ENCODE measurements at regions not wholly inside any gene's neighbourhood (a gene's known extent, or its start where the extent isn't known, plus 50 kb on each side); places are given as distances from the start of the nearest gene placed in this dataset.

DNA sequence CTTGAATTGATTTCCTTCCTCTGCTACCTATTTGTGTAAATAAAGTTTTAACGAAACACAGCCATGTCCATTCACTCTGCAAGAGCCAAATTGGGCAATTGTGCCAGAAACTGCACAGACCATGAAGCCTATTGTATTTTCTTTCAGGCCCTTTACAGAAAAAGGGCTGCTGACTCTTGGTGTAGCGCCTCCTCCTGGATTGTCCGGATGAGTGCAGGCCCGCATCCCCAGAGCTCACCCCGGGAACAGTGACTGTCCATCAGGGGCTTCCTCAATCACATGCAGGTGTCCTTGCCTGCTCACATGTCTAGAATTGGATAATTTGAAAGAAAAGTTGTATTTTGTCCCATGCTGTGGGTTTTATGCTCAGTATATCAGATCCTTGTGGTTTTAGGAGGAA is 1282.2 kb downstream of the AACS start:
- DNase-seq: no peak

DNA sequence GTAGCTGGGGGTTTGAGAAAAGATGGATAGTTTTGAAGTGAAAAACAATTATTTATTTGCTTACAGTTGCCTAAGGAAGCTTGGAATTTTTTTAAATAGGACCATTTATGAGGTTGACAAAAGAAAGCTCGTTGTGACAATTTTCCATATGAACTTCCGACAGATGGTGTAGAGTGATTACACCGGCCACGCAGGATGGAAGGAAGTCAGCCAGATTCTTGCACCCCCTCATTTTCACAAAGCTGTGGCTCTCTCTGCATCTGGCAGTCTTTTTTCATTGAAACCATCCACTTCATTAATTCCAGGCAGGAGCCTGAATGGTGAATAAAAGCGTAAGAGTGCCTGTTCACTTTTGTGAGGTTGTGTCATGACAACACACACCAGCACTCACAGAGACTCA is 1284.1 kb downstream of the AACS start:
- no peak for DNase-seq

DNA sequence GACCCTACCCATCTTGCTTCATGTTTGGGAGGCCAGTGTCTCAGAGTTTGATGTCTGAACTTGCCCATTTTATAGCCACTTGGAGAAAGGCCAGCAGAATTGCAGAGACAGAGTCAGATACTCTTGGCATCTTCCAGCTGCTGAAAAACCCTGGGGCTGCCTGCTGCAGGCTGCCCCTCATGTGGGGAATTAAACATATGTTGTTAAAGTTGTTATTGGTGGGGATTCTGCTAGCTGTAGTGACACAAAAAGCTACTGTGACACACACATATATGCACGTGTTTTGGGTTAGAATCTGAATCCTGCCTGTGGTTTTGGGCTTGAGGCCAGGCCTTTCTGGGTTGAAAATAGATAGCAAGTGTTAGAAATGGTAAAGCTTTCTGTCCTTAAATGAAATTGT is 1288.4 kb downstream of the AACS start:
- no peak for DNase-seq

DNA sequence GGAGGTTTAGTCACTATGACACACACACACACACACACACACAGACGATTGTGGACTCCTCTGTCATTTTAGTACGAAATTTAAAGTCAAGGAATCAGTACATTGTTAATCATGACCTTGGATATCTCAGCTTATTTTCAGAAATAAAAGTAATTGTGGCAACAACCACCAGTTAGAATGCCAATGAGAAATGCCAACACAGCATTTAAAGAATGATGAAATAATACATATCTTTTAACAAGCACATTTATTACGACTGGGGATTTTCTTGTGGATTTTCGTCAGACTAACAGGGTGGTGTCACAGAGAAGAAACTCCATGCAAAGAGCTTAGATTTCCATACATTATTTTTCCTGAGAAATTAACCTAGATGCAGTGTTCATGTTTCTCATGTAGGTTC is 1289.4 kb downstream of the AACS start:
- DNase-seq: no peak

DNA sequence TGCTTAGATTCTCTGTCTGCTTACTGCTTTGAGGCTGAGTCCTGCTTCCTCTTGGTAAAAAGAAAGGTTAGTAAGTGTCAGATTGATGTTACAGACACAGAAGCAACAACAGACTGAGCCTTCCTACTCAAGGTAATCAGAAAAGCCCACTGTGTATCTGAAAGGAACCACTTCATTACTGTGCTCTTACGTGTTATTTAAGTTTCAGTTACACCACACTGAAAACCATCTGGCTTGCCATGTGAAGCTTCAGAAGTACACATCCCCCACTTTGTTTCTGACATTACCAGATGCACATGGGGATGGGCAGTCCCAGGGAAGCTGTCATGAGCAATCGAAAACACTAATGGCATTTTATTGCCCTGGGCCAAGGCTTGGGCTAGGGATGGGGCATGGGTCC is 1290.1 kb downstream of the AACS start:
- no peak for DNase-seq

DNA sequence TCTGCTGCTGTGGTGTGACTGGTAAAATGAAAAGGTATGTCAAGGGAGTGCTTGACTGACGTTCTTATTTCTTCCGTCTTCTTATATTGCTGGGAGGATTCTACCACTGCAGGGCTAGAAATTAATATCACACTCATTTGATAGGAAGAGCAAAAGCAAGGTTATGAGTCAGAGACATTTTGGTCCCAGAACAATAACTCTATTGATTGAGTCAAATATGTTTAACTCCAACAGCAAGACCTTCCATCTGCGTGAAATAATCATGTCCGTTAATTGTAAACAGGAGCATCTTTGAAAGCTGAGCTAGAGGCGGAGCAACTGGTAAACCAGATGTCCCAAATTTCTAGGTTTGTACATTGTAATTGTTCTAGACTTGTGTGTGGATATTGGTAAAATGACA is 1293.6 kb downstream of the AACS start:
- DNase-seq: no peak

DNA sequence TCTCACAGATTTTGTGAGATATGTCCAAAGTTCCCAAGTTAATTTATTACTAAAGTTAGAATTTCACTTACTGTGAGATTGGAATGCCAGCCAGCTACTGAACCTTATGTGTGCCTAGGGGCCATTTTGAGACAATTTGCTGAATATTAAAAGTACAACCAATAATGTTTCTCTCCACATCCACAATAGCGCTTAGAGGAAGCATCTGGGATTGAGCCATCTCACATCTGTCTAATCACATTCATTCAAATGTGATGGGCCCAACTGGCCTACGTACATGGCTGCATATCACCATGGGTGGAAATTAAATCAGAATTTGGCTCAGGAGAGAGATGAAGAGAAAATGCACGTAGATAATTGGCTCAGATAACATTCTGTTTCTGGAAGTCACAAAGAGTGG is 1294.0 kb downstream of the AACS start:
- DNase-seq: no peak

- DNase-seq: no peak
These were observed 1296.6 kb downstream of the AACS start for GRCh38 chr12:126361804-126362203.

GRCh38 chr12:126362493-126362892 is 1297.3 kb downstream of the AACS start:
- no peak for DNase-seq

GRCh38 chr12:126362964-126363363 is 1297.7 kb downstream of the AACS start:
- no peak for DNase-seq

- DNase-seq: no peak
These were observed 1304.5 kb downstream of the AACS start for GRCh38 chr12:126369487-126370463.

GRCh38 chr12:126383506-126383905 is 1318.3 kb downstream of the AACS start:
- no peak for DNase-seq

GRCh38 chr12:126384026-126384564 is 1318.9 kb downstream of the AACS start:
- no peak for DNase-seq

DNA sequence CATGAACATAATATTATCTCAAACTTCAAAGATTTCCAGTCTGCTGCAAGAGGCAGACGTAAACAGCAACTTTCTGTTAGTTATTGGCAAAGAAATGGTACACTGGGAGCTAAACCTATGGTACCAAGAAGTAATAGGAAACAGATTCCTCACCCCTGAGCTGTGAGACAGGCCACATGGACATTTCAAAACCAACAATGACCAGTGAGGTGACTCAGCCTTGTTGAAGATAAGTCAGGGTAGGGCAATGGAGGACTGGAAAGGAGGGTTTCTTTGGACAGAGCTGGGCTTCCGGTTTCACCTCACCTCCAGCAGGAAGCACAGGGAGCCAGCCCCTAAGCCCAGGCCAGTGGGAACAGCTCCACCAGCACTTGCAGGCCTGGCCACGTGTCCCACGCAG is 1320.5 kb downstream of the AACS start:
- no peak for DNase-seq

DNA sequence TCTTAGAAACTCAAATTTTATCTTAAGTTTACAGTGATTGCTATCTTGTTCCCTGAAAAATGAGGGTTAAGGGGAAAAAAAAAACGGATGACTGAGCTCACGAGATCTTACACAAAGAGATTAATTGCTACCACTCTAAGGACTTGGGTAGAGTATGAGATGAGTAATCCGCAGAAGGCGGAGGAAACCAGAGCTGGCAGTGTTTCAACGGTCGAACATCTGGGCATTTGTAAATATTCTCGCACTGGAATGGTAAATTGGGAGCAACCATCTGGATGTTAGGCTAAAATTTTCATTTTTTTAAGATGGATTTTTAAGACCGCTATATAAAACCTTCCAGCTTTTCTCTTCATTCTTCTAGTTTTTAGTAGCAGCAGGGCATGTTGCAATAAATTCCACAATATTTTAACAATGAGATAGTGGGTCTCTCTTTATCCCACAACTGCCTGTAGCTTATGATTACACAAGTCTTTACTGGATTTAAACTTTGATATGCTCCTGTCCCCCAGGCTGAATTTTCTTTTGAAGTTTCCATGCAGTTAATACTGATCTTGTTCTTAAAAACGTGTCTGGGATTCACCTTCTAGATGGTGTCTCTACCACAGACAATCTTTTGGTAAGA is 1324.1 kb downstream of the AACS start:
- no peak for DNase-seq

DNA sequence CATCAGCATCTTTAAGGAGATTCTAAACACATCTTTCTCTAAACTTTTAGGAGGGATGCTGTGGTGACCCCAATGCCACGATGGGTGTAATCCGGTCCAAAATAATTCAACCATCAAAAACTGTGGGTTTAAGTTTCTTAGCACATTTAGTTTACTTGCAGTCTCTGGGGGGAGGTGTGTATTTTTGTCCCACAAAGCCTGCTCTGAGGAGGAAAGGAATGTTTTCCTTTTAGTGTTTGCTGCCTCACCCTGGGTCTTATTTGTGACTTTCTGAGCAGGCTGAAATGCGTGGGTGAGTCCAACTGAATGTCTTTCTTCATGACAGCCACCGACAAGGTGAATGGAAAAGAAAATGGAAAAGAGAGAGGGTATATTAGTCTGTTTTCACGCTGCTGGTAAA is 1324.7 kb downstream of the AACS start:
- DNase-seq: no peak

GRCh38 chr12:126390969-126391566 is 1325.8 kb downstream of the AACS start:
- no peak for DNase-seq

GRCh38 chr12:126396536-126396935 is 1331.3 kb downstream of the AACS start:
- DNase-seq: no peak

GRCh38 chr12:126397071-126397581 is 1331.9 kb downstream of the AACS start:
- DNase-seq: no peak

DNA sequence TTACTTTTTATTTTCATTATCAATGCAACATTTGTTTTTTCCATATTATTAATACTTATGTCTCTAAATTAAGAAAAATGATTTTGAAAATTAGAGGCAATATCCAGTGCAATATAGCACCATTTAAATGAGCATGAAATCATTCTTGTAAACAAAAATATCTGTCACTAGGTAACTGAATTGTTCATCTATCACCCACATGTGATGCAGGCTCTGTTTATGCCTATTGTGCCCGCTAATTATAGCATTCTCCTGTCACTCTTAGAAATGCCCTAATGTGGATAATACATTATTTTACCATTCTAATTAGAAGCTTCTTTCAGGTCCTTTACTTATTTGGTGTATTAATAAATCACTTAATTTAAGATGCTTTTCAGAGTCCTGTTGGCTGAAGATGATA is 1332.4 kb downstream of the AACS start:
- DNase-seq: no peak

GRCh38 chr12:126400831-126401230 is 1335.6 kb downstream of the AACS start:
- DNase-seq: no peak

- no peak for DNase-seq
These were observed 1339.2 kb downstream of the AACS start for GRCh38 chr12:126404293-126404881.

- no peak for DNase-seq
These were observed 1353.2 kb downstream of the AACS start for GRCh38 chr12:126418400-126418799.

Measured in activated naive CD4-positive, alpha-beta T cell treated with Interleukin-2 at 50 U/mL for 16 hours (primary cell).